HepG2 (cell line): ENCODE measurements at regions not wholly inside any gene's neighbourhood (a gene's known extent, or its start where the extent isn't known, plus 50 kb on each side); places are given as distances from the start of the nearest gene placed in this dataset.

Experiments used
- ATAC-seq: fragments of 200-7000 bp; cut with Tn5 transposase; 3 replicates; pipeline ENCODE4 v1.9.1; 2020; ENCODE audit warnings: mild to moderate bottlenecking, moderate library complexity
- BruUV-seq: library from RNA; stranded (reverse); fragments of 400-500 nt; replicated peaks from 2 replicates; lab custom pipeline; 2021; lab: Mats Ljungman, UMichigan
- CTCF ChIA-PET: fragments of 300-600 bp; formaldehyde crosslinking; extraction: SDS; loops from one replicate; lab custom pipeline; 2021; ENCODE audit warnings: low total read pairs, inconsistent platforms, low intra/inter-chr PET ratio; lab: Yijun Ruan, JAX
- POLR2A ChIA-PET: fragments of 350-600 bp; sonication (Branson Sonifier 250); formaldehyde crosslinking; loops from one replicate; lab custom pipeline; 2020; ENCODE audit warnings: antibody characterized with exemption, inconsistent platforms; lab: Yijun Ruan, JAX
- DNase-seq: peaks from one replicate; pipeline ENCODE4 v3.0.0-alpha.2; 2015; ENCODE audit warnings: low spot score
- FAIRE-seq: peaks from 3 replicates; lab custom pipeline; 2011; peaks lifted over from hg19 to GRCh38; lab: Jason Lieb, UNC
- H2AFZ ChIP-seq: one replicate; pipeline ENCODE4 v1.6.1; 2011; ENCODE audit warnings: low read length, inconsistent platforms
- H3K27ac ChIP-seq: fragments of 300-600 bp; 3 replicates; pipeline ENCODE4 v1.8.0; 2011; ENCODE audit warnings: mixed run types, mild to moderate bottlenecking, mixed read lengths, low read length, inconsistent platforms; ENCODE audit not compliant: insufficient read depth; ENCODE audit errors: extremely low read length
- H3K27me3 ChIP-seq, 2 experiments: fragments of 200-600 bp in 1 of 2; 2 replicates in 1 of 2; 3 replicates in 1 of 2; pipeline versions ENCODE4 v1.6.0 to v1.8.0; 2011; ENCODE audit warnings: low read length in 2 of 2, mild to moderate bottlenecking in 2 of 2, moderate library complexity in 2 of 2, inconsistent platforms in 1 of 2; ENCODE audit not compliant: insufficient read depth in 2 of 2, control insufficient read depth in 1 of 2
- H3K36me3 ChIP-seq, 2 experiments: fragments of 200-600 bp in 1 of 2; replicated peaks in 1 of 2; 2 replicates in 1 of 2; 3 replicates in 1 of 2; pipeline versions ENCODE4 v1.5.1 to v1.8.0; 2011; ENCODE audit warnings: low read length in 2 of 2, inconsistent platforms in 1 of 2; ENCODE audit not compliant: insufficient read depth in 2 of 2, control insufficient read depth in 1 of 2
- H3K4me1 ChIP-seq: 2 replicates; pipeline ENCODE4 v1.5.1; 2012; ENCODE audit warnings: low read length, inconsistent platforms; ENCODE audit not compliant: insufficient read depth
- H3K4me2 ChIP-seq: 2 replicates; pipeline ENCODE4 v1.6.0; 2011; ENCODE audit warnings: low read depth, low read length, inconsistent platforms
- H3K4me3 ChIP-seq, 3 experiments: fragments of 200-600 bp in 1 of 3; sonication (generic), shearing (Covaris generic) in 1 of 3; replicated peaks in 1 of 3; 2 replicates each; pipeline ENCODE4 v1.5.1; 2011 to 2016; ENCODE audit warnings: low read length in 3 of 3, inconsistent platforms in 2 of 3, low read depth in 2 of 3, mild to moderate bottlenecking in 2 of 3, control low read depth in 1 of 3, mixed read lengths in 1 of 3; ENCODE audit not compliant: insufficient read depth in 1 of 3
- H3K79me2 ChIP-seq: one replicate; pipeline ENCODE4 v1.6.1; 2011; ENCODE audit warnings: low read length, inconsistent platforms; ENCODE audit not compliant: insufficient read depth
- H3K9ac ChIP-seq: 2 replicates; pipeline ENCODE4 v1.6.0; 2011; ENCODE audit warnings: mild to moderate bottlenecking, low read depth, low read length, inconsistent platforms; ENCODE audit not compliant: insufficient read depth
- H3K9me3 ChIP-seq: 2 replicates; pipeline ENCODE4 v1.5.1; 2012; ENCODE audit warnings: mild to moderate bottlenecking, low read length
- H4K20me1 ChIP-seq: 2 replicates; pipeline ENCODE4 v1.6.0; 2011; ENCODE audit warnings: inconsistent platforms, mild to moderate bottlenecking, low read length, moderate library complexity; ENCODE audit not compliant: insufficient read depth
- ATF2 ChIP-seq: sonication (generic); formaldehyde crosslinking; IDR thresholded peaks from 2 replicates; pipeline ENCODE4 v1.4.0; 2020; ENCODE audit warnings: missing genetic modification reagents
- DNMT3B ChIP-seq: conservative IDR thresholded peaks from 2 replicates; pipeline ENCODE4 v1.6.1; 2016; ENCODE audit warnings: missing biosample characterization, control low read depth
- GLI4 ChIP-seq: sonication (generic); formaldehyde crosslinking; IDR thresholded peaks from 2 replicates; pipeline ENCODE4 v1.5.1; 2020; ENCODE audit warnings: missing genetic modification reagents, mild to moderate bottlenecking, moderate library complexity, borderline replicate concordance
- GPBP1L1 ChIP-seq: sonication (generic); formaldehyde crosslinking; IDR thresholded peaks from 2 replicates; pipeline ENCODE4 v1.5.0; 2020; ENCODE audit warnings: mild to moderate bottlenecking, missing genetic modification reagents
- HNRNPK ChIP-seq: fragments of 200-400 bp; formaldehyde crosslinking; IDR thresholded peaks from 2 replicates; pipeline ENCODE4 v1.6.1; 2018; ENCODE audit warnings: low read length, low read depth, moderate library complexity, mild to moderate bottlenecking; ENCODE audit not compliant: poor library complexity, severe bottlenecking
- MLX ChIP-seq: IDR thresholded peaks from 2 replicates; pipeline ENCODE4 v1.6.1; 2016
- SALL2 ChIP-seq: sonication (generic); formaldehyde crosslinking; IDR thresholded peaks from 2 replicates; pipeline ENCODE4 v1.8.1; 2023; ENCODE audit warnings: mild to moderate bottlenecking, missing genetic modification reagents, inconsistent platforms
- TRIM24 ChIP-seq: sonication (generic); formaldehyde crosslinking; IDR thresholded peaks from 2 replicates; pipeline ENCODE4 v1.8.0; 2022; ENCODE audit warnings: mild to moderate bottlenecking, missing genetic modification reagents
- ZBED4 ChIP-seq: sonication (generic); formaldehyde crosslinking; IDR thresholded peaks from 2 replicates; pipeline ENCODE4 v1.4.0; 2020; ENCODE audit warnings: missing genetic modification reagents, borderline replicate concordance
- ZBTB10 ChIP-seq: sonication (generic); formaldehyde crosslinking; IDR thresholded peaks from 2 replicates; pipeline ENCODE4 v1.4.0; 2020; ENCODE audit warnings: missing genetic modification reagents, borderline replicate concordance
- ZBTB7A ChIP-seq: sonication (generic); formaldehyde crosslinking; IDR thresholded peaks from 2 replicates; pipeline ENCODE4 v1.8.0; 2022; ENCODE audit warnings: mild to moderate bottlenecking, missing genetic modification reagents
- ZFP36L1 ChIP-seq: sonication (generic); formaldehyde crosslinking; IDR thresholded peaks from 2 replicates; pipeline ENCODE4 v1.8.0; 2022; ENCODE audit warnings: mild to moderate bottlenecking, missing genetic modification reagents, moderate library complexity
- WGBS: methylation state at CpG from one replicate; pipeline ENCODE4 v1.1.6; 2017; ENCODE audit warnings: low lambda C conversion rate; 5-methylcytosine and 5-hydroxymethylcytosine counted together
- in situ Hi-C: cut with HindIII; loops from 2 replicates; pipeline ENCODE4 v1.10.0; 2017; ENCODE audit warnings: low pct_unique_long_range_greater_than_20kb; ENCODE audit not compliant: extremely low pct_ligation_motif_present
- intact Hi-C: fragments of 100-400 bp; cut with micrococcal nuclease; formaldehyde crosslinking; loops from one replicate; pipeline ENCODE4 v1.10.0; 2022; ENCODE audit not compliant: unreplicated experiment

- no peak overlapping the region for H3K27ac ChIP-seq
- CTCF ChIA-PET = no interaction called here
- H3K4me2 ChIP-seq = no peak overlapping the region
- H3K4me3 ChIP-seq = no peak overlapping the region
- FAIRE-seq (no peak), ATAC-seq (no peak), DNase-seq (no peak)
- intact Hi-C loops = no loop called here
- 28% methylated on average over 8 of the region's 10 CpGs for WGBS
- no TSS peak for BruUV-seq
- no peaks in the 10 kb centered on the region for H4K20me1 ChIP-seq
- POLR2A ChIA-PET = no interaction called here
- no peak overlapping the region for H2AFZ ChIP-seq
- H3K4me1 ChIP-seq = 0 out of 2 replicates have a peak, but pooled peaks cover 7% of the 10 kb centered on the region
- no peak overlapping the region for H3K9ac ChIP-seq
- no peaks in the 10 kb centered on the region for H3K9me3 ChIP-seq
- no peaks in the 10 kb centered on the region for H3K79me2 ChIP-seq
- H3K27me3 ChIP-seq = 0 out of 5 replicates have a peak, but pooled peaks cover 0 to 5% of the 10 kb centered on the region in 2 experiments
- no peaks in the 10 kb centered on the region for H3K36me3 ChIP-seq
- in situ Hi-C loops = no loop called here
- no peak for TF ChIP-seq GLI4 (CRISPR knock-in tag)
- no peak for TF ChIP-seq DNMT3B
- TF ChIP-seq ZFP36L1 (CRISPR knock-in tag) = no peak
- no peak for TF ChIP-seq TRIM24
- TF ChIP-seq ATF2 = no peak
- no peak for TF ChIP-seq SALL2
- TF ChIP-seq GPBP1L1 (CRISPR knock-in tag) = no peak
- no peak for TF ChIP-seq ZBED4
- no peak for TF ChIP-seq HNRNPK
- TF ChIP-seq MLX (CRISPR knock-in tag) = no peak
- no peak for TF ChIP-seq ZBTB7A (CRISPR knock-in tag)
- no peak for TF ChIP-seq ZBTB10 (CRISPR knock-in tag)
Observed at GRCh38 chr2:15845737-15846405, 94.5 kb upstream of the MYCN start.
